ENCODE measurements at regions not wholly inside any gene's neighbourhood (a gene's known extent, or its start where the extent isn't known, plus 50 kb on each side); places are given as distances from the start of the nearest gene placed in this dataset.
A peak's percentile ranks its signal among the peaks of the same experiment; 100 is the strongest.

DNA sequence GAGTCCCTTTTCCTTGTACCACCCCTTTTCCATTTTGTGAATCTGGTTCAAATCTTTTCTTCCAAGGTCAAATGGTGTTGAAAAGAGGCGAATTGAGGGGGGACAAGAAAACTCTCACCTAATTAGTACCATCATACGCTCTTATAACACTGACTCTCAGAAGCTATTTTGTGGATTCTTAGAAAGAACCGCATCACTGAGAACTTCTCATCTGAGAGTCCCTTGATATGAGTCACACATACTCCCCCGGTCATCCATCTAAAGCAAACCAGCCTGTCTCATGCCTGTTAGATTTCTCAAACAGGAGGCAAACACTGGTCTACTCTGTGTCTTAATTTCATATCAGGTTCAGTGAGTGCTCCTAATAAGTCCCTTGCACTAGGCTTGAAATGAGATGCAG, 76.5 kb upstream of the SPRED1 start:
- peak; percentile 66 for DNase-seq (ENCODE audit: low read depth)

- DNase-seq (ENCODE audit: low read depth) = no peak
Observed at GRCh38 chr15:38176691-38177090, 75.9 kb upstream of the SPRED1 start.

- no peak for DNase-seq (ENCODE audit: low read depth)
Observed at GRCh38 chr15:38182900-38183299, 69.7 kb upstream of the SPRED1 start.

- no peak for DNase-seq (ENCODE audit: low read depth)
Observed at GRCh38 chr15:38186507-38186906, 66.1 kb upstream of the SPRED1 start.

- no peak for DNase-seq (ENCODE audit: low read depth)
Observed at GRCh38 chr15:38187630-38188313, 64.9 kb upstream of the SPRED1 start.

GRCh38 chr15:38189671-38190295, 62.9 kb upstream of the SPRED1 start:
- DNase-seq (ENCODE audit: low read depth) = peak; percentile 43

DNA sequence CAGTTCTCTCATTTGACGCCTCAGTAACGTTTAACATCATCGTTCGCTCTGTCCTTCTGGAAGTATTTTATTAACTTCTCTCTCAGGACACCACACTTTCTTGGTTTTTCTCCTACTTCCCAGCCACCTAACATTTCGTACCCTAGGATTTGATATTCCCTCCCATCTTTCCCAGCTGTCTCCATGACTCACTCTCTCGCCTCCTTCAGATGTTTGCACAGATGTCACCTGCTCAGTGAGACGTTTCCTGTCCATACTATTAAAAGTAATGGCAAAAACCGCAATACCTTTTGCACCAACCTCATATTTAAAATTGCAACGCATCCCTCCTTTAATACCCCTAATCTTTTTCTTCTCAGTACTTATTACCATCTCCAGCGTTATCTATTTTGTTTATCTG, 62.1 kb upstream of the SPRED1 start:
- DNase-seq (ENCODE audit: low read depth) = no peak

DNA sequence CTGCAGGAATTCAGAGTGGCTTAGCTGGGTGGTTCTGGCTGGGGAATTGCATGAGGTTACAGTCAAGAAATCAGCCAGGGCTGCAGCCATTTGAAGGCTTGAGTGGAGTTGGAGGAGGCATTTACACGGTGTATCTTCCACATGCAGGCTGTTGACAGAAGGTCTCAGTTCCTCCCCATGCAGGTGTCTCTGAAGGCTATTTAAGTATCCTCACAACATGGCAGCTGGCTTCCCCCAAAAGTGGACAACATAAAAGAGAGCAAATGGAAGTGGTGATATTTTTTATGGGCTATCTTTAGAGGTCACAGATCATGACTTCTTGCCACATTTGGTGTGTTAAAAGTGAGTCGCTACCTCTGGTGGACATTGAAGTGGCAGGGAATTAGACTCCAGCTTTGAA, 60.1 kb upstream of the SPRED1 start:
- DNase-seq (ENCODE audit: low read depth) = no peak

DNA sequence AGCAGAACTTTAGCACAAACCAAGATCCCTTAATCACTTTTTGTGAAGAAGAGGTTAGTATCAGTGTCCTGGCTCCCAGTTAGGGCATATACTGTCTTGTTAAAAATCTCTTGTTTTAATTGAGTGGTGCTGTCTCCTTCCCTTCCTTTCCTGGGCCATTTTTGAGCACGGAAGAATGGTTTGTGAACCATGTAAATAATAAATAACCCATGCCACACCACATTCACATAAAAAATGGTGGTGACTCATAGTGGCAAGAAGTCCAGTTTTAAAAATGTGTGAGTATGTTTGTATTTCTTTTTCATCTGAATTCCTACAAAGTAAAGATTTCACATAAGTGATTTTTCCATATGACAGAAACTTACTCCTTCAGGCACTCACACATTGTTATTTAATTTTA, 59.1 kb upstream of the SPRED1 start:
- DNase-seq (ENCODE audit: low read depth) = peak; percentile 46

- no peak for DNase-seq (ENCODE audit: low read depth)
Observed at GRCh38 chr15:38195191-38195901, 57.3 kb upstream of the SPRED1 start.

DNA sequence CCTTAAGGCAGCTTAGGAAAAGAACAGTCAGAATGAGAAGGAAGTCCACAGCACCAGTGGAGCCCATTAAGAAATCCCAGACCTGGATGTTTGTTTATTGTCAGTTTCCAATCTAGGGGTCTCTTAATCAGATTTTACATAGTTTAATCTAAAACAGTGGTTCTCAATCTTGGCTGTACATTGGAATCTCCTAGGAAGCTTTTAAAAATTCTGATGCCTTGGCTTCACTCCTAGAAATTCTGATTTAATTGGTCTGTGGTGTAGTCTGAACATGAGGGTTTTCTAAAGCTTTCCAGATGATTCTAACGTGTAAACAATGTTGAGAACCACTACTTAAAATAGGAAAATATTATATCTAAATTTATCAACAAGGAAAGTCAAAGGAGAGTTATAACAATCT, 56.6 kb upstream of the SPRED1 start:
- DNase-seq (ENCODE audit: low read depth) = peak; percentile 60

- no peak for DNase-seq (ENCODE audit: low read depth)
Observed at GRCh38 chr15:38197553-38197952, 55.1 kb upstream of the SPRED1 start.

DNA sequence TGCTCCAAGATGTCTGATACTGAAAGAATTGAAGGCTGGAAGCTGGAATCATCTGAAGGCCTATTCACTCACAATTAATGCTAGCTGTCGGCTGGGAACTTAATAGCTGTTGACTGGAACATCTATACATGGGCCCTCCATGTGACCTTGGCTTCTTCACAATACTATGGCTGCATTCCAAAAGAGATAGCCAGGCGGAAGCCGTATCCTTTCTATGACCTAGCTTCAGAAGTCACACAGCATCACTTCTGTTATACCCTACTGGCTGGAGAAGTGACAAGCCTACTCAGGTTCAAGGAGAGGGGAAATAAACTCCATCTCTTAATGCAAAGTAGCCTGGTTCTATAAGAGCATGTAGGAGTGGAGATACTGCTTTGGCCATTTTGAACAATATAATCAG, 50.9 kb upstream of the SPRED1 start:
- DNase-seq (ENCODE audit: low read depth) = no peak

DNA sequence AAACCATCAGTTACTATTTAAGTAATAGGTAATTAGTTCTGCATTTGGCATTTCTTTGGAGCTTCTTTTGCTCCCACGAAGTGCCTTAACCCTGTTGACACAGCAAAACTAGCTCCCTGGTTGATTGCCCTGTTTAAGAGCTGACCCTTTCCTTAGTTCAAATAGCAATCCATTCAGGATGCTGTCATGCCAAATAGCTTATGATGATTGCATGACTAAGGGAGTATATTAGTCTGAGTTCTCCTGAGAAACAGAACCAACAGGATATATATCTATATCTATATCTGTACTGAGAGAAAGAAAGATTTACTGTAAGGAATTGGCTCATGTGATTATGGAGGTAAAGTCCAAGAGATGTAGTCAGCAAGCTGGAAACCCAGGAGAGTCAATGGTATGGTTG, 50.3 kb upstream of the SPRED1 start:
- no peak for DNase-seq (ENCODE audit: low read depth)

Data from EH (cell line).